SK-MEL-5 (cell line): ENCODE measurements at regions not wholly inside any gene's neighbourhood (a gene's known extent, or its start where the extent isn't known, plus 50 kb on each side); places are given as distances from the start of the nearest gene placed in this dataset.

Source experiments
- DNase-seq: peaks from one replicate; pipeline ENCODE4 v3.0.0-alpha.2; 2016; ENCODE audit warnings: low read depth, low spot score
- in situ Hi-C: cut with HindIII; loops from 2 replicates; pipeline ENCODE4 v1.10.0; 2016; ENCODE audit warnings: low sequenced_read_pairs, high pct_unique_total_duplicates, low pct_unique_long_range_greater_than_20kb

DNA sequence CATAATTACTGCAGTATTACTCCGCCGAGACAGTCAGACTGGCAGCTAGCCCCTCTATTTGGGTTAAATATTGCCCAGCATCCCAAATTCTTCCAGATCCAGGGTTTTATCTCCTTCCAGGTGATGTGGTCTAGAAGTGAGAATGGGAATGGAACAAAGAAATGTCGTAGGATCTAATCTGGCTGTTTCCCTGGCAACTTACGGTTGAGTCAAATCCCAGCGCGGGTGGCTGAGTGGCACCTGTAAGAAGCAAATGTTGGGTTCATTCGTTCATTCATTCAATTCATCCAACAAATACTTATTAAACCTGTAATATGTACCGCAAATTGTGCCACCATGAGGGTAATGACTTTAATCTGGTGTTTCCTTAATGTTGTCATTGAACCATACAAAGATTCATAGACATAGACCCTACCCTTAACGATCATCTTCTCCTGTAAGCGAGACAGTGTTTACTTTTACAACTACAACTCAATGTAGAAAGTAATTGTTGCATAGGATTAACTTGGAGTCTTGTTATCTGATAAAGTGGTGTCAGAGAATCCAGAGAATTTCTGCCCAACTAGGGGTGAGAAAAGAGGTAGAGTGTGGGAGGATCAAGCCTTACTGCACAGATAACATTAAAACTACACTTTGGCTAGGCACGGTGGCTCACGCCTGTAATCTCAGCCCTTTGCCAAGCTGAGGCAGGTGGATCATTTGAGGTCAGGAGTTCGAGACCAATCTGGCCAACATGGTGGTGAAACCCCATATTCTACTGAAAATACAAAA is 91.3 kb upstream of the ADGRF1 start:
- no peak for DNase-seq
- in situ Hi-C loops = no loop called here

DNA sequence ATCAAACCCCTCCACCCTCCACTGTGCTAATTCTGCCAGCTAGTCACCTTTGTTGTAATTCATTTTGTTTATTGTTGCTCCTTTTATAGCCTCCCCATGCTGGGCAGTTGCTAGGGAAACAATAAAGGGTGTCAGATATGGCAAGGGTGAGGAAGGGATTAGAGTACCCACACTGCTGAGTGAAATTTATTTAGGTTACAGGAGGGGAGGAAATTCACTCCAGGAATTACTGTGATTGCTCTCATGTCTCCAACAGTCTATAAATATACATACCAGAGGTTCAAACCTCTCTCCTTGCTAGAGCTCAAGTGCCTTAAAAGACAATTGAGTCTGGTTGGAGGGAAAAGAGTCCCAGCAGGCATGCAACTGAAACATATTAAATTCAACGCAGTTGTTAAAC is 90.6 kb upstream of the ADGRF1 start:
- in situ Hi-C loops = no loop called here
- no peak for DNase-seq

DNA sequence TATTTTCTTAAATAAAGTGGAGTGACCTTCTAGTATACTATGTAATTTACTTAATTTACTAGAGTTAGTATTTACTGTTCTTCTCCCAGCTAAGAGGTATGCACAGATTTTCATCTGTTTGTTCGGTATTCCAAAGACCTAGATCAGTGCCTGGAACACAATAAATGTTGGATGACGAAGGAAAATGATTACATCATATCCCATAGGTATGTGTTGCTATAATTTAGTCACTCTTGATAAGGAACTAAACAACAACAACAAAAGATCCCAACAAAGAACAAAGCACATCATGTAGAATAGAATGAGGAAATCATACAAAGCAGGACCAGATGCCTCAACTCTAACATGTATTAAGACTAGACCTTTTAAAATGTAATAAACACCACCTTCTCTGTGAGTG is 89.6 kb upstream of the ADGRF1 start:
- in situ Hi-C loops = no loop called here
- no peak for DNase-seq

DNA sequence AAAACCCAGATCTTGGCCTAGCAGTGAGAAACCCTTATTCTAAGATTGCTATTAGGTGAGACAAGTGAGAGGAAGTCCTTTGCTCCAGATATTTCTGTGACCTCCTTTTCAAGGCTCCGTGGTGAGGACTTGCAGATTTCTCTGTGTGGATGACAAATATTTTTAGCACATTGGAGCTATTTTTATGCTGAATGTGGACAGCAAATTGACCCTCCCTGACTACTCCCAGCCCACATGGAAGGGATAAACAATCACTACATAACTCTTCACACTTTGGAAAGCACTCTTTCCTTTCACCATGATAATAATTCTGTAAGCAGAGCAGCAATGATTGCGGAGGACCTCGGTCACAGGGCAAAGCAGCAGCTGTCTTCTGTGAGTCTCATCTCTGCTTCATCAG is 88.0 kb upstream of the ADGRF1 start:
- in situ Hi-C loops = no loop called here
- no peak for DNase-seq

DNA sequence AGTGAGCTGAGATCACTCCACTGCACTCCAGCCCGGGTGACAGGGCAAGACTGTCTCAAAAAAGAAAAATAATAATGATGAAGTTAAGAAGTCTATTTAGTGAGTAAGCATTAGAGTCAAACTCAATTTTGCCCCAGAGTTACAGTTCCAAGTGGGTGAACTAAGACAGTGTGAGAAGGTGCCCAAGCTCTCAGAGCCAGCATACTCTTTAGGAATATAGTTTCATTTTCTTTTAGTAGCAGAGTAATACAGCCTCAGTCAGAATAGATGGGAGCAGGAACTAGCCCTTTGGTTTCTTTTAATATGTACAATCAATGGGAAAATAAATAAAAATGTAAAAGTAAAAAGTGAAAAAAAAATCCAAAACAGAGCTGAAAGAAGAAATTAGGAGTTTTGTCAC is 87.0 kb upstream of the ADGRF1 start:
- in situ Hi-C loops = no loop called here

DNA sequence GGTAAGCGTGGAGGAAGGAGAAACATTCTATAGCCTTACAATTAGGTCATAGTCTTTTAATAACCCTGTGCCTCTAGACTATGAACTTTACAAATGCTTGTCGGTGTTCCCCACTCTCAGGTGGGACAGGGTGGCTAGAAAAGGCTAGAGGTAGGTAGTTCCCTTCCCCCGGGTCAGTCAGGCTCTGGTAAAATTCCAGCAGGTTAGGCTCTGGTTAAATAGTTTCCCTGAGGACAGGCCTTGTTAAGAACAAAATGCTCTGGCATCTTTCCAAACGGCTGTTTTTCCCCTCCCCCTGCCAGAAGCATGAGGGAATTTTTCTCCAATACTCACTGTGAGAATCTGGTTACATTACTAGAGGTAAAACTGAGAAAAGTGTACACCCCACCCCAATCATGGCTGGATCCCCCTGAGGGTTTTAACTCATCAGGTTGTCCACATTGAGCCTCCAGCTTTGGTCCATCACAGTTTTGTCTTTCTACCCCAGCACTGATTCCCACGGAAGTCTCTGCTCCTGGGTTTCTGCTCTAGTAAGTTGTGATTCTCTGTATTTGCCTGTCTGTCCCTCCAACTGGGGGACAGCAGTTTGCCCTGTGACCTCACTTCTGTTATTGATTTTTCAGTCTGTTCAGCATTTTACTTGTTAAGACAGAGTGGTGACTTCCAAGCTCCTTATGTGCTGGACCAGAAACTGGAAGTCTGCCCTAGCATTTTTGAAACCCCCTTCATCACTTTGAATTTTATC is 84.7 kb upstream of the ADGRF1 start:
- in situ Hi-C loops = no loop called here
- no peak for DNase-seq

More for the DNA sequence above, 87.0 kb upstream of the ADGRF1 start:
- DNase-seq = no peak

DNA sequence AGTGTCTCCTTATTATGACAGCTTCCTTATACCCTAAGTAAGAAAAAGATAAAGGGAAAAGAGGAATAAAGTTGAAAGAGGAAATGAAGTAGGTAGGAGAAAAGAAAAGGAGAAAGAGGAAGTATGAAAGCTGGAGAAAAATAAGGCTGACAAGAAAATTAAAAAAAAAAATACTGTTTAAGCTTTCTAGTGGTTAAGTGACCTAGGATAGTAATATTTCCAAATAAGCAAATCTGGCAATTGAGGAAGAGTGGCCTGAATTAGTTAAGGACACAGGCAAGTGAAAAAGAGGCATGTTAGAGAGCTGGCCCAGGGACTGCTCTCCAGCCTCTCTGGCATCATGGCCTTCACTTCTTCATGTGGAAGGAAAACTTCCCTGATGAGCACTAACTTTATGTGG is 76.5 kb upstream of the ADGRF1 start:
- in situ Hi-C loops = no loop called here
- DNase-seq = no peak

DNA sequence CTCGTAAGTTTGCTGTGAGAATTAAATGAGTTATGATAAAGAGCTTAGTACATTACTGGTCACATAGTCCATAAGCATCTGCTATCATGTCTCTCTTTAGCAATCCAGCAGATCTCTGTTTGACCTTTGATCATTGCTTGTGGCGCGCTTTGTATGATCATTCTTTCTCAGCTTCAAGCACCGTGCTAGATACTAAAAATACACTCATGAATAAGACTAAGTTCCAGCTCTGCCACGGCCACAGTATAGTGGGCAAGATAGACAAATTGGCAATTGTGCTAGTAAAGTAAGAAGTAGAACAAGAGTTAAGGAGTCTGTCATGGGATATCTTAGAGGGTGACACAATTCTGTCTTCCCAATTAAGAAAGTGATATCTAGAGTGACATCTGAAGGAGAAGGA is 75.2 kb upstream of the ADGRF1 start:
- in situ Hi-C loops = no loop called here
- no peak for DNase-seq

DNA sequence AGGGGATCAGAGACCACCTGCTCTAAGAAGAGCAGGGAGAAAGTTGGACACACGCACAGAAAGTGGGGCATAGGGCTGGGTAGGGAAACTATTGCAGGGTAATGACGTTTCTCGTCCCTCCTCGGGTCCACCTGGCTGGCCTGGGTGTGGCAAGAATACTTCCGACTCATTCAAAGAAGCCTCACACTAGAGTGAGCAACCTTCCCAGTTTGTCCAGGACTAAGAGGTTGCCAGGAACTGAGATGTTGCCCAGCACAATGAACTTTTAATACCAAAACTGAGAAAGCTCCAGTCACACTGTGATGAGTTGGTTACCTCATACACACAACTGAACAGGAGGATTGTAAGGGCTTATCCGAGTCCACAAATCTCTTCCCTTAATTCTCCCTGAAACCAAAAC is 74.5 kb upstream of the ADGRF1 start:
- in situ Hi-C loops = no loop called here
- no peak for DNase-seq

DNA sequence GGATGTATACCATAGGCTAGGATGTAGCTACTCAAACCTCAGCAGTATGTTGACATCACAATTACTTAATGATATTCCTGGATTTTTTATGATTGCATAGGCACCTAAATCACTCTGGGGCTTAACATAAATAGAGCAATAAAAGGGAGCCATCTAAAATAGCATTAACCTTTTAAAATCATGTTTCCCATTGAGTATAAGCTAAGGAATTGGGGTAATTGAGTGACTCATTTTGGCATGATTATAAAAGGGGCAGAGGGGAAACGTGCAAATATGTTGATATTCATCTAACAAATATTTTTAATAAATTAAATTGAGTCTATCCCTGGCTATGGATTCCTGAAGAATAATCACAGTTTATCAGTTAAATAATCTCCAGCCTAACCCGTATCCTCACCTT is 74.0 kb upstream of the ADGRF1 start:
- no peak for DNase-seq
- in situ Hi-C loops = no loop called here

DNA sequence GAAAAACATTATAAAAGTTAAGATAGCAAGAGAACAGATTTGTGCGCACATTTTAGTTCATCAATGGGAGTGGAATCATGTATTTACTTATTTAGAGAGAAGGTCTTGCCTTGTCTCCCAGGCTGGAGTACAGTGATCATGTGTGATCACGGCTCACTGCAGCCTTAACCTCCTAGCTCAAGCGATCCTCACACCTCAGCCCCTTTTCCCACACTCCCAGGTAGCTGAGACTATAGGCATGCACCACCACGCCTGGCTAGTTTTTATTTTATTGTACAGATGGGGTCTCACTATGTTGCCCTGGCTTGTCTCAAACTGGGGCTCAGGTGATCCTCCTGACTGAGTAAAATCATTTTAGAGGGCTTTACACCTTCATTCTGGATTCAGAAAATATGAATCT is 72.3 kb upstream of the ADGRF1 start:
- in situ Hi-C loops = no loop called here
- DNase-seq = no peak

DNA sequence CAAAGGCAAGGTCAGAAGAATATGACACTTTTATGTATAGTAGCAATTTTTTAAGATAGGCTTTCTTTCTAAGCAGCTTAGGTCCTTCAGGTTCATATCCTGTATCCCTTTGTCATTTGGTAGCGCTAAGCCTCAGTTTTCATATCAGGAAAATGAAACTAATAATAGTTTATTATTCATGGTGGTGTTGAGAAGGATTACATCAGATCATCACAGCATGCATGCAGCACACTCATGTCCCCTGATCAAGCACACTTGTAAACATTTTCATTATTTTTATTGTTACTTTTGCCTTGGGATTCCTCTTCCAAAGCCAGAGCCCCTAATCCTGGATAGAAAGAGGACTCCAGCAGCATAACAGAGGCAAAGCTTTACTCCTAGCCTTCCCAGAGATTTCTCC is 70.2 kb upstream of the ADGRF1 start:
- in situ Hi-C loops = no loop called here

DNA sequence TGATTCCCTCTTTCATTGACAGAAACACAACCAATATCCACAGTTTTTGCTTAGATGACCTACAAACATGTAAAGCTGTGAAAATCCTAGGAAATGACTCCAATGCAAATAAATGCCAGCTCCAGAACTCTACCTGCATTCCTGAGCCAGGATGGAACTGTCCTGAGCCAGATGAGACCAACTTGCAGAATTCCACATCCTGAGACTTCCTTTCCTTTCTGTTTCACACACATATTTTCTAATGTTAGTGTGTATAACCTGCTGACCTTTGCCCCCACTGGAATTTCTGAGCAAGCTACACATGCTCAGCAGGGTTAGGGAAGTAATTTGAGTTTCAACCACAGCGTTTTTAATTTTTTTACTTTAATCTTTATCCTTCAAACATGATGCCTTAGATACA is 69.6 kb upstream of the ADGRF1 start:
- in situ Hi-C loops = no loop called here
- no peak for DNase-seq

More for the DNA sequence above, 70.2 kb upstream of the ADGRF1 start:
- DNase-seq = no peak

DNA sequence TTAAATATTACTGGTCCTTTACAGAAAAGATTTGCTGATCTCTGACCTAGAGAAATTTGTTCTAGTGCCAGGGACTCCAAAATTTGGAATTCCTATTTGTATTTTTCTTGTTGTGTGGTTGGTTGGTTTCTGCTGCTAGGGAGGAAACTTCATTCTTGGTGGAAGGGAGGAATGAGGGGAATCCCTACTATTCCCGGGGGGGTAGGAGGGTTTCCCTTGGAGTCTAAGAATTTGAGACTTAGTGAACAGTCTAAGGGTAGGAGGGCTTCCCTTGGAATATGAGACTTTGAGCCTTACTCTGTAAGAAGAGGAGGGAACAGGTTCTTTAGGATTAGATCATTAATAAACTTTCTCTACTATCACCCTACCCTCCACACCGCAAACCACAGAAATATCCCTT is 67.1 kb upstream of the ADGRF1 start:
- in situ Hi-C loops = no loop called here
- DNase-seq = no peak

DNA sequence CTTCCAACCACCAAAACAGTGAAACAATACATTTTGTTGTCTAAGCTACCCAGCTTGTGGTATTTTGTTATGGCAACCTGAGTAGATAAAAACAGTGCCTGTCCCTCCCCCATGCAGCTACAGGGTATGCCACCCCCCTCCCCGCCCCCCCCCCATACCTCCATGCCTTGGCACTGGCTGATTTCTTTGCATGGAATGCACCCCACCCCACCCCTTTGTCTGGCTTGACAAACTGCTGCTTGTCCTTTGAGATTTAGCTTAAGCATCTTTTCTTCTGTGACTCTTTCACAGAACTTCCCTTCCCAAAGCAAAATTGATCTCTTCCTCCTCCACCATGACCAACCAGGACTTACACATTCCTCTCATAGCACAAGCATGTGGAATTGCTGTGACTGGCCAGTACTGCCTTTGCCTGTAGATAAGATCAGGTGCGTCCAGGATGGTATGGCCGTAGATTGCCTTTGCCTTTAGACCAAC is 64.6 kb upstream of the ADGRF1 start:
- DNase-seq = no peak
- in situ Hi-C loops = no loop called here

DNA sequence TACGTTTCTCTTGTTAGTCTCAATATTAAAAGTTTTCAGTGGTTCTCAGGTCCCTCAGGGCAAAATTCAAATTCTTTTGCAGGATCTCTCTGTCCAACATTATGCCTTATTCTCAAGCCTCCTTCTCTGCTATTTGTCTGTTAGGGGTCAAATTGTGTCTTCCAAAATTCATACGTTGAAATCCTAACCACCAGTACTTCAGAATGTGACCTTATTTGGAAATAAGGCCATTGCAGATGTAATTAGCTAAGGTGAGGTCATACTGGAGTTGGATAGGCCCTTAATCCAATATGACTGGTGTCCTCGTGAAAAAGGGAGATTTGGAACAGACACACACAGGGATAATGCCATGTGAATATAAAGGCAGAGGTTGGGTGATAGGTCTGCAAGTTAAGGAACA is 64.1 kb upstream of the ADGRF1 start:
- no peak for DNase-seq
- in situ Hi-C loops = no loop called here

DNA sequence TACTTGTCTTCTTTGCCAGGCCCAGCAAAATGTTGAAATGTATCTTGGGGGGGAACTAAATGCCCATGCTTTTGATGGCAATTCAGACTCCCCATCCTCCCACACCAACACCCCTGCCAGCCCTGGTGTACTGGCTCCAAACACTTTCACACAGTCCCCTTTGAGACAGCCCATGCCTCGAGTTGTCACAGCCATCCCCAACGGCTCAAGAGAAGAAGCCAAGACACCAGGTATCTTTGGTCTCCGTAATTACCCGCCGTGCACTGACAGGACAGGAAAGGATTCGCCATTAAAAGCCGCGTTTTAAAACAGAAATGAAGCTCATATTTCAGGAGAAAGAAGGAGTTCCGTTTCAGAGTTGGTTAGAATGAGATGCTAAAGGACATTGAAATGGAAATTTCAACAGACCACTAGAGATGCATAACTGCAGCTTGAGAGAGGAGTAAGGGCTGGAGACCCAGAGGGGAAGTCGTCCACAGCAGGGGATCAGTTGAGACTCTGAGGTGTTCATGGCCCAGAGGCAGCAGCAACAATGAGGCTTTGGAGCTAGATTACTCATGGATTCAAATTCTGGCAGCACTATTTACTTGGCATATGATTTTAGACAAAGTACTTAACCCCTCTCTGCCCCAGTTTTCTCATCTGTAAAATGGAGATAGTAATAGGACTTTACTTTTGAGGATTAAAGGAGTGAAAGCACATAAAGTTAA is 63.5 kb upstream of the ADGRF1 start:
- in situ Hi-C loops = no loop called here

DNA sequence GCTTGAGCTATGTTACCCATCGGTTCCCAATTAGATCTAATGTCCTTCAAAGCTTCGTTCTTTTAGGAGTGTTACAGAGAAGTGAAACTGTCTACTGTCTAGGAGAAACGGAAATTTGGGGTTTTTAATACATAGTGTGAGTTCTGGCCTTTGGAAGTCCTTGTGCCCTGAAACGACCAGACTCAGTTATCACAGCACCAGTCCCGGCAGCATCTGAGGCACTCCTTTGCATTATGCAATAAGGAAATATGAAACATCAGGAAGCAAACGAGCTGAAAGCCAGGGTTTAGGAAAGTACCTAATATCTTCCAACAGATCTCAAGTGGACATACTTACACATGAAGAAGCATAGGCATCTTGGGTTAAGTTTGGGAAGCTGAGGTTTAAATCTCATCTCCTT is 61.8 kb upstream of the ADGRF1 start:
- no peak for DNase-seq
- in situ Hi-C loops = no loop called here

More for the DNA sequence above, 63.5 kb upstream of the ADGRF1 start:
- no peak for DNase-seq

DNA sequence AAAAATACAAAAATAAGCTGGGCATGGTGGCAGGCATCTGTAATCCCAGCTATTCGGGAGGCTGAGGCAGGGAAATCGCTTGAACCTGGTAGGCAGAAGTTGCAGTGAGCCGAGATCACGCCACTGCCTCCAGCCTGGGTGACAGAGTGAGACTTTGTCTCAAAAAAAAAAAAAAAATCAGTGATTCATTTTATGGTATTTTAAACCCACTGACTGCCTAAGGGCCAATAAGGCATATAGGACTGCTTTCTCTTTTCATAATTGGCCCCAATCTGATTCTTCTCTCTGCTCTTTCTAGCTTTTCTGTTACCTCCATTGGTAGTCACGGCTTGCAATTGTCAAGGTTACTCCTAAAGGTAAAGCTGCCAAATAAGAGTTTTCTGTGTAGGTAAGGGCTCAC is 60.2 kb upstream of the ADGRF1 start:
- no peak for DNase-seq
- in situ Hi-C loops = no loop called here
